MCF 10A (cell line): ENCODE measurements at regions not wholly inside any gene's neighbourhood (a gene's known extent, or its start where the extent isn't known, plus 50 kb on each side); places are given as distances from the start of the nearest gene placed in this dataset.

Source experiments
- BruUV-seq: library from RNA; stranded (reverse); fragments of 400-500 nt; replicated peaks from 2 replicates; lab custom pipeline; 2021; lab: Mats Ljungman, UMichigan
- CTCF ChIA-PET: fragments of 300-600 bp; sonication (Branson Sonifier 250); formaldehyde crosslinking; extraction: SDS; loops from one replicate; lab custom pipeline; 2021; ENCODE audit warnings: antibody characterized with exemption, inconsistent platforms; lab: Yijun Ruan, JAX
- POLR2A ChIA-PET: fragments of 300-600, 350-650 bp; sonication (Branson Sonifier 250); formaldehyde crosslinking; extraction: SDS; loops from one replicate; lab custom pipeline; 2020; ENCODE audit warnings: antibody characterized with exemption, inconsistent platforms; lab: Yijun Ruan, JAX
- DNase-seq: peaks from one replicate; pipeline ENCODE4 v3.0.0-alpha.2; 2018; ENCODE audit not compliant: unreplicated experiment
- H3K27ac Mint-ChIP-seq: one replicate; pipeline ENCODE4 v1.8.0; 2022; ENCODE audit warnings: mild to moderate bottlenecking, low read depth, mixed read lengths; ENCODE audit not compliant: unreplicated experiment
- H3K27me3 Mint-ChIP-seq: one replicate; pipeline ENCODE4 v1.8.0; 2022; ENCODE audit warnings: mixed read lengths; ENCODE audit not compliant: insufficient read depth, unreplicated experiment
- H3K36me3 Mint-ChIP-seq: one replicate; pipeline ENCODE4 v1.8.0; 2022; ENCODE audit warnings: mild to moderate bottlenecking, moderate library complexity, mixed read lengths; ENCODE audit not compliant: insufficient read depth, unreplicated experiment
- H3K4me1 Mint-ChIP-seq: one replicate; pipeline ENCODE4 v1.8.0; 2022; ENCODE audit warnings: mixed read lengths; ENCODE audit not compliant: insufficient read depth, unreplicated experiment
- H3K4me3 Mint-ChIP-seq: one replicate; pipeline ENCODE4 v1.8.0; 2022; ENCODE audit warnings: mild to moderate bottlenecking, moderate library complexity, mixed read lengths; ENCODE audit not compliant: unreplicated experiment
- H3K9me3 Mint-ChIP-seq: one replicate; pipeline ENCODE4 v1.8.0; 2022; ENCODE audit warnings: mixed read lengths; ENCODE audit not compliant: unreplicated experiment
- CTCF ChIP-seq: fragments of 200-600 bp; IDR thresholded peaks from one replicate; pipeline ENCODE4 v1.8.0; 2022; ENCODE audit warnings: antibody characterized with exemption, mild to moderate bottlenecking; ENCODE audit not compliant: unreplicated experiment
- intact Hi-C: fragments of 100-400 bp; cut with micrococcal nuclease; formaldehyde crosslinking; loops from 2 replicates; pipeline ENCODE4 v1.14.1; 2022

GRCh38 chr18:51603111-51603510 is 405.6 kb upstream of the MEX3C start:
- Mint-ChIP-seq H3K36me3 (peaks cover 2% of the 10 kb centered on the region), H3K27me3 (no peaks in the 10 kb centered on the region), H3K4me3 (no peak overlapping the region), H3K9me3 (peaks cover 10% of the 10 kb centered on the region), H3K27ac (no peak overlapping the region), H3K4me1 (no peaks in the 10 kb centered on the region)
- no peak for DNase-seq
- ChIA-PET CTCF (no interaction called here), POLR2A (no interaction called here)
- BruUV-seq = no TSS peak
- no peak for TF ChIP-seq CTCF
- intact Hi-C loops = no loop called here

GRCh38 chr18:51603551-51603950 is 406.1 kb upstream of the MEX3C start:
- CTCF ChIA-PET = no interaction called here
- Mint-ChIP-seq H3K27me3 (no peaks in the 10 kb centered on the region), H3K27ac (no peak overlapping the region), H3K36me3 (no peaks in the 10 kb centered on the region), H3K4me3 (no peak overlapping the region), H3K4me1 (no peaks in the 10 kb centered on the region), H3K9me3 (peaks cover 6% of the 10 kb centered on the region)
- no peak for TF ChIP-seq CTCF
- POLR2A ChIA-PET = no interaction called here
- intact Hi-C loops = no loop called here
- no peak for DNase-seq
- no TSS peak for BruUV-seq

GRCh38 chr18:51610481-51610880 is 413.0 kb upstream of the MEX3C start:
- Mint-ChIP-seq H3K9me3 (peaks cover 4% of the 10 kb centered on the region), H3K27me3 (no peaks in the 10 kb centered on the region), H3K4me1 (peaks cover 20% of the 10 kb centered on the region), H3K27ac (no peak overlapping the region), H3K4me3 (no peak overlapping the region), H3K36me3 (no peaks in the 10 kb centered on the region)
- intact Hi-C loops = loop anchor here (10.0 kb wide), 2 partner anchors 266 to 476 kb away; no protein-coding TSS in a partner anchor
- ChIA-PET CTCF (interaction anchor here (0.6 to 2.9 kb wide), 4 partner anchors 11 to 412 kb away, joined by 3 to 10 read pairs (median 6); no protein-coding TSS in a partner anchor), POLR2A (no interaction called here)
- no peak for TF ChIP-seq CTCF
- no peak for DNase-seq
- BruUV-seq = no TSS peak

- H3K4me1 Mint-ChIP-seq = peaks cover 26% of the 10 kb centered on the region
- intact Hi-C loops = loop anchor here (10.0 kb wide), 2 partner anchors 267 to 477 kb away; no protein-coding TSS in a partner anchor
- no TSS peak for BruUV-seq
- H3K9me3 Mint-ChIP-seq = peaks cover 4% of the 10 kb centered on the region
- no peak for DNase-seq
- no peak overlapping the region for H3K4me3 Mint-ChIP-seq
- no peak for TF ChIP-seq CTCF
- ChIA-PET POLR2A (no interaction called here), CTCF (interaction anchor here (2.9 kb wide), 1 partner anchor 10 kb away, joined by 10 read pairs; no protein-coding TSS in a partner anchor)
- no peaks in the 10 kb centered on the region for H3K27me3 Mint-ChIP-seq
- H3K36me3 Mint-ChIP-seq = no peaks in the 10 kb centered on the region
- H3K27ac Mint-ChIP-seq = no peak overlapping the region
These were observed 413.8 kb upstream of the MEX3C start for GRCh38 chr18:51611326-51611725.
